ENCODE measurements at regions not wholly inside any gene's neighbourhood (a gene's known extent, or its start where the extent isn't known, plus 50 kb on each side); places are given as distances from the start of the nearest gene placed in this dataset.
"Not testable (repeated sequence)": the region's sequence is repeated elsewhere in the genome, so short reads cannot be mapped to it uniquely, and the experiment has no call there.

DNA sequence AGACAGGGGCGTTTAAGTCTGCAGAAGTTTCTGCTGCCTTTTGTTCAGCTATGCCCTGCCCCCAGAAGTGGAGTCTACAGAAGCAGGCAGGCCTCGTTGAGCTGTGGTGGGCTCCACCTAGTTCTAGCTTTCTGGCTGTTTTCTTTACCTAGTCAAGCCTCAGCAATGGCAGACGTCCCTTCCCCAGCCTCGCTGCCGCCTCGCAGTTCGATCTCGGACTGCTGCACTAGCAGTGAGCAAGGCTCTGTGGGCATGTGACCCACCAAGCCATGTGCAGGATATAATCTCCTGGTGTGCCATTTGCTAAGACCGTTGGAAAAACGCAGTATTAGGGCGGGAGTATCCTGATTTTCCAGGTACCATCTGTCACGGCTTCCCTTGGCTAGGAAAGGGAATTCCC is 742.7 kb upstream of the NRXN1 start:
- peaks cover 1 to 25% (median 12%) of the 10 kb centered on the region in 5 donors for H3K9me3 Mint-ChIP-seq
- H3K9me3 ChIP-seq (ENCODE audit: low read length); H3K27ac ChIP-seq (ENCODE audit: low read depth, low read length); H3K36me3 Mint-ChIP-seq; H3K4me1 ChIP-seq (ENCODE audit: insufficient read depth, low read length); H3K4me1 Mint-ChIP-seq; H3K27me3 ChIP-seq (ENCODE audit: insufficient read depth, low read length, poor library complexity, severe bottlenecking); CTCF ChIA-PET; POLR2A ChIA-PET; H3K4me3 ChIP-seq (ENCODE audit: low read length); H3K36me3 ChIP-seq (ENCODE audit: insufficient read depth, low read length); H3K4me3 Mint-ChIP-seq; H3K27me3 Mint-ChIP-seq; DNase-seq; H3K27ac Mint-ChIP-seq: not testable (repeated sequence)

DNA sequence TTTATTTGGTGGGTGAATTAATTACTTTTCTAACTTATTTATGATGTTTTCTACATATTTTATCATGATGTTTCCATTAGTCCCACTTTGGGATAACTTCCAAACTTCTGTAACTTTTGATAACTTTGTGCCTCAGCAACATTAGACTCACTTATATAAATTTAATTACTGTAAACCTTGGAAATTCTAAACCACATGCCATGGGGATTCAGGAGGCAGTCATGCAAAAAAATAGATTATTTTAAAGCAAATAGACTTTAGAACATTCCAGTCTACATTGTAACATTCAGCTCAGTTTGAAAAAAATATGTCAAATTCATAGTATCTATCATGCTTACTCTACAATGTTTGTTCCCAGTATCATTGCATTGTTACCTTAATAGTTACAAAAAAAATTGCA is 728.5 kb upstream of the NRXN1 start:
- peaks cover 0 to 31% (median 0%) of the 10 kb centered on the region in 5 donors for H3K9me3 Mint-ChIP-seq
- H3K36me3 Mint-ChIP-seq, result no peaks in the 10 kb centered on the region
- no peak overlapping the region for H3K27ac Mint-ChIP-seq
- no peaks in the 10 kb centered on the region for H3K9me3 ChIP-seq (ENCODE audit: low read length)
- H3K4me3 Mint-ChIP-seq, result no peak overlapping the region
- H3K27me3 Mint-ChIP-seq, result no peaks in the 10 kb centered on the region
- POLR2A ChIA-PET, result no interaction called here
- CTCF ChIA-PET, result no interaction called here
- no peaks in the 10 kb centered on the region for H3K36me3 ChIP-seq (ENCODE audit: insufficient read depth, low read length)
- H3K4me1 ChIP-seq (ENCODE audit: insufficient read depth, low read length), result no peaks in the 10 kb centered on the region
- H3K4me1 Mint-ChIP-seq, result no peaks in the 10 kb centered on the region
- no peaks in the 10 kb centered on the region for H3K27me3 ChIP-seq (ENCODE audit: insufficient read depth, low read length, poor library complexity, severe bottlenecking)
- H3K27ac ChIP-seq (ENCODE audit: low read depth, low read length), result no peak overlapping the region
- no peak overlapping the region for H3K4me3 ChIP-seq (ENCODE audit: low read length)
- DNase-seq, result no peak

DNA sequence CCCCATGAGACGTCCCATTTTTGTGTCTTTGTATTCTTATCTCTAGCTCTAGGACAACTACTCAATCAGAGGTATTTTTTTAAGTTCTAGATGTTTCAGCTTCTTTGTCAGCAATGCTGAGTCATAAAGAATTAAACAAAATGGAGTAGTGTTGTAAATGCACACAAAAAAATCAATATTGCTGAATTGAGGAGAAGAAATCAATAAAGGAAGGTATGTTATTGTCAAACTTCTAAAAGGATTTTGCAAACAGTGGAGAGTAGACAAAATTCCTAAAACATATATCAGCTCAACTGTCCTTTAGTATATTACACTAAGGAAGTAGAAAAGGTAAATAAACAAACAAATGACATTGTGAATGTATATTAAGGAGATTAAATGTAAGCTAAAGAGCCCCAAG is 726.1 kb upstream of the NRXN1 start:
- no peaks in the 10 kb centered on the region for H3K27me3 Mint-ChIP-seq
- H3K36me3 ChIP-seq (ENCODE audit: insufficient read depth, low read length), result no peaks in the 10 kb centered on the region
- ChIA-PET POLR2A (no interaction called here), CTCF (no interaction called here)
- no peak overlapping the region for H3K27ac Mint-ChIP-seq
- H3K4me3 ChIP-seq (ENCODE audit: low read length), result no peak overlapping the region
- H3K27me3 ChIP-seq (ENCODE audit: insufficient read depth, low read length, poor library complexity, severe bottlenecking), result no peaks in the 10 kb centered on the region
- H3K27ac ChIP-seq (ENCODE audit: low read depth, low read length), result no peak overlapping the region
- DNase-seq, result no peak
- no peaks in the 10 kb centered on the region for H3K36me3 Mint-ChIP-seq
- no peaks in the 10 kb centered on the region for H3K9me3 ChIP-seq (ENCODE audit: low read length)
- H3K4me1 ChIP-seq (ENCODE audit: insufficient read depth, low read length), result no peaks in the 10 kb centered on the region
- H3K4me3 Mint-ChIP-seq, result no peak overlapping the region
- peaks cover 0 to 15% (median 3%) of the 10 kb centered on the region in 5 donors for H3K9me3 Mint-ChIP-seq
- H3K4me1 Mint-ChIP-seq, result no peaks in the 10 kb centered on the region

DNA sequence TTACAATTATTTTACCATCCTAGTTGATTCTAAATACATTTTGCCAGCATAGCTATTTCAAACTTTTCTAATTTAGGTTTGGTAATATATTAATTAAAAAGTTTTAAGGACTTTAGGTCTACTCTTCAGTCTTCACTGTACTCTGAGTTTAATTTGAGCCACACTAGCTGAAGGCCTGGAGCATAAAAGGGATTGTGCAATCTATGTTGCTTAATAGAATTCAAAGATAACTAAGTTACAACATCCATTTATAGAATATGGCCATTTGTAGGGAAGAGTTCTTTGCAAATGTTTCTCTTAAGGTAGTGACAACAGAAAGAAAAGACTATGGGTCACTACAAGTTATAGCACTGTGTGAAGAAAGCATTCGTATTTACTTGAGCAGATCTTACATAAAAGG is 702.2 kb upstream of the NRXN1 start:
- Mint-ChIP-seq H3K4me3 (no peak overlapping the region), H3K27ac (no peak overlapping the region), H3K27me3 (no peaks in the 10 kb centered on the region), H3K36me3 (no peaks in the 10 kb centered on the region), H3K9me3 (peaks cover 0 to 24% (median 7%) of the 10 kb centered on the region in 5 donors), H3K4me1 (no peaks in the 10 kb centered on the region)
- H3K9me3 ChIP-seq (ENCODE audit: low read length), result no peaks in the 10 kb centered on the region
- H3K4me1 ChIP-seq (ENCODE audit: insufficient read depth, low read length), result no peaks in the 10 kb centered on the region
- H3K4me3 ChIP-seq (ENCODE audit: low read length), result no peak overlapping the region
- CTCF ChIA-PET, result no interaction called here
- H3K27ac ChIP-seq (ENCODE audit: low read depth, low read length), result no peak overlapping the region
- H3K27me3 ChIP-seq (ENCODE audit: insufficient read depth, low read length, poor library complexity, severe bottlenecking), result no peaks in the 10 kb centered on the region
- POLR2A ChIA-PET, result no interaction called here
- no peaks in the 10 kb centered on the region for H3K36me3 ChIP-seq (ENCODE audit: insufficient read depth, low read length)
- DNase-seq, result no peak

DNA sequence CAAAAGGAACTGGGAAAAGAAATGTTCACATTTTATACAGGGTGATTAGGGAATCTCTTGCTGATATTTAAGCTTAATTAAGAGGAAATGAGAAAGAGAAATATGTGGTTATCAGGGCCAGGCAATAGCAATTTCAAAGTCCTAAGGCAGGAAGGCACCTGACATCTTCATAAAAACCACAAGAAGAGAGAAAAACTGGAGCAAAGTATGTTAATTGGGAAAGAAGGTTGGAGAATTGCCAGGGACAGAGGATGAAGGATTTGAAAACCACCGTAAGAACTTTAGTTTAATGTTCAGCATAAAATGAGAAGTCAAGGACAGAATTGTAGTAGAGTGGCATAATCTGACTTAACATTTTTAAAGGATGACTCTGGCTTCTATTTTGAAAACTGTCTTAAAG is 691.8 kb upstream of the NRXN1 start:
- H3K27me3 Mint-ChIP-seq, result no peaks in the 10 kb centered on the region
- H3K9me3 Mint-ChIP-seq, result peaks cover 2 to 48% (median 9%) of the 10 kb centered on the region in 5 donors
- H3K4me1 Mint-ChIP-seq, result no peaks in the 10 kb centered on the region

DNA sequence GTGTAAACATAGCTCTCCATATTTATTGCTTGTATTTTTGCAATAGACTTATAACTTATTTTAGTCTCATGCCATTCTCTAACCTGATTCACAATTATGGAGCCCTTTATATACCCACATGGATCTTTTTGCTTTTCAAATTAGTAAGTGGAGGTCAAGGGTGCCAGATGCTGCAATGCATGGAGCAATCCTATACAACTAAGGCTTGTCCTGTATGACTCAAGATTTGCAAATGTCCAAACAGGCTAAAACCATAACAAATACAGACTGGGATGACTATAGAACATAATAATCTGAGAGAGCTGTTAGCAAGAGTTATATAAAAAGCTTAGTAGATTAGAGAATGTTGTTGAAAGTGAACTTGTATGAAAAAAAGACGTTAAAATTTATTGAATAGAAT is 690.4 kb upstream of the NRXN1 start:
- no peaks in the 10 kb centered on the region for H3K36me3 ChIP-seq (ENCODE audit: insufficient read depth, low read length)
- H3K4me3 Mint-ChIP-seq, result no peak overlapping the region
- no peaks in the 10 kb centered on the region for H3K27me3 Mint-ChIP-seq
- POLR2A ChIA-PET, result no interaction called here
- H3K36me3 Mint-ChIP-seq, result no peaks in the 10 kb centered on the region
- H3K4me1 ChIP-seq (ENCODE audit: insufficient read depth, low read length), result no peaks in the 10 kb centered on the region
- CTCF ChIA-PET, result no interaction called here
- no peak overlapping the region for H3K4me3 ChIP-seq (ENCODE audit: low read length)
- no peaks in the 10 kb centered on the region for H3K27me3 ChIP-seq (ENCODE audit: insufficient read depth, low read length, poor library complexity, severe bottlenecking)
- no peak overlapping the region for H3K27ac ChIP-seq (ENCODE audit: low read depth, low read length)
- peaks cover 2 to 53% (median 9%) of the 10 kb centered on the region in 5 donors for H3K9me3 Mint-ChIP-seq
- DNase-seq, result no peak
- H3K27ac Mint-ChIP-seq, result no peak overlapping the region
- no peaks in the 10 kb centered on the region for H3K4me1 Mint-ChIP-seq
- no peaks in the 10 kb centered on the region for H3K9me3 ChIP-seq (ENCODE audit: low read length)

More for the DNA sequence above, 691.8 kb upstream of the NRXN1 start:
- ChIA-PET POLR2A (no interaction called here), CTCF (no interaction called here)
- no peaks in the 10 kb centered on the region for H3K36me3 ChIP-seq (ENCODE audit: insufficient read depth, low read length)
- H3K36me3 Mint-ChIP-seq, result no peaks in the 10 kb centered on the region
- no peaks in the 10 kb centered on the region for H3K9me3 ChIP-seq (ENCODE audit: low read length)
- no peak for DNase-seq
- H3K27ac ChIP-seq (ENCODE audit: low read depth, low read length), result no peak overlapping the region
- H3K27ac Mint-ChIP-seq, result no peak overlapping the region
- H3K27me3 ChIP-seq (ENCODE audit: insufficient read depth, low read length, poor library complexity, severe bottlenecking), result no peaks in the 10 kb centered on the region
- H3K4me1 ChIP-seq (ENCODE audit: insufficient read depth, low read length), result no peaks in the 10 kb centered on the region
- H3K4me3 ChIP-seq (ENCODE audit: low read length), result no peak overlapping the region
- H3K4me3 Mint-ChIP-seq, result no peak overlapping the region

DNA sequence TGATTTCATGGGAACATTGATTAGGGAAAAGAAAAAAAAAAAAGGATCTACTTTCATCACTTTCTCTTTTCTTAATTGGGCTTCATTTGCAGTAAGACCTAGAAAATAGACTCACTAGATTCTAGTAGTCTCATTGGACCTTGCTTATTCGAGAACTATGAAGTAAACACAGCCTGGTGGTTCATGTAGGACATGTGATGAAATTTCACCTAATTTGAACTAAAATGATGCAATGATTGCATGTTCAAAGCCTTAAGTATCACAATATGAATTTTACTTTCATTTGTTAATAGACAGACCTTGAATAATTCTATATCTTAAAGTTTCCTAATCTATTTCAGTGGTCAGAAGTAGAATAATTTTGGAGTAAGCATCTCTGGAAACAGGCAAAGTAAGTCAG is 688.9 kb upstream of the NRXN1 start:
- Mint-ChIP-seq H3K4me3 (no peak overlapping the region), H3K36me3 (no peaks in the 10 kb centered on the region), H3K27me3 (no peaks in the 10 kb centered on the region), H3K4me1 (no peaks in the 10 kb centered on the region), H3K9me3 (peaks cover 2 to 60% (median 9%) of the 10 kb centered on the region in 5 donors), H3K27ac (no peak overlapping the region)
- no peak for DNase-seq
- POLR2A ChIA-PET, result no interaction called here
- no peaks in the 10 kb centered on the region for H3K9me3 ChIP-seq (ENCODE audit: low read length)
- no peaks in the 10 kb centered on the region for H3K4me1 ChIP-seq (ENCODE audit: insufficient read depth, low read length)
- H3K4me3 ChIP-seq (ENCODE audit: low read length), result no peak overlapping the region
- H3K27ac ChIP-seq (ENCODE audit: low read depth, low read length), result no peak overlapping the region
- H3K27me3 ChIP-seq (ENCODE audit: insufficient read depth, low read length, poor library complexity, severe bottlenecking), result no peaks in the 10 kb centered on the region
- H3K36me3 ChIP-seq (ENCODE audit: insufficient read depth, low read length), result no peaks in the 10 kb centered on the region
- CTCF ChIA-PET, result no interaction called here

DNA sequence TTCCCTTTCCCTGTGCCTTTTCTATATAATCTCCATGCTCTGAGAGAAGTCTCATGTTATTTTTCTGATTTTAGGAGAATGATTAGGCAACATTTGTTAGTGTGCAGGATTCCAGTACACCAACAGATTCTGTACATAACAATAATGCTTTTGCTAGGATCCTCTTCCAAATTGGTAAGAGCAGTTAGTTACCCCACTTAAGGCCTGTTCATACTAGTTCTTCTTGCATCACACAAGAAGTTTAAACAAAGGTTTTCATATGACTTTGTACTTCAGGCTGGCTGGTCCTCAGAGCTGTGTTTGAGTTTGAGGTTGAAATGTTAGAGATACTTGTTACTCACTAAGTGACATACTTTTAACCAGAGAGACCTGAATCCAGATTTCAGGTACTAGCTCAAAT is 686.9 kb upstream of the NRXN1 start:
- H3K36me3 ChIP-seq (ENCODE audit: insufficient read depth, low read length), result no peaks in the 10 kb centered on the region
- Mint-ChIP-seq H3K4me1 (no peaks in the 10 kb centered on the region), H3K9me3 (peaks cover 0 to 61% (median 15%) of the 10 kb centered on the region in 5 donors), H3K27me3 (no peaks in the 10 kb centered on the region), H3K4me3 (no peak overlapping the region), H3K36me3 (no peaks in the 10 kb centered on the region), H3K27ac (no peak overlapping the region)
- H3K4me3 ChIP-seq (ENCODE audit: low read length), result no peak overlapping the region
- CTCF ChIA-PET, result no interaction called here
- DNase-seq, result no peak
- H3K9me3 ChIP-seq (ENCODE audit: low read length), result no peaks in the 10 kb centered on the region
- H3K27me3 ChIP-seq (ENCODE audit: insufficient read depth, low read length, poor library complexity, severe bottlenecking), result no peaks in the 10 kb centered on the region
- POLR2A ChIA-PET, result no interaction called here
- no peak overlapping the region for H3K27ac ChIP-seq (ENCODE audit: low read depth, low read length)
- H3K4me1 ChIP-seq (ENCODE audit: insufficient read depth, low read length), result no peaks in the 10 kb centered on the region

DNA sequence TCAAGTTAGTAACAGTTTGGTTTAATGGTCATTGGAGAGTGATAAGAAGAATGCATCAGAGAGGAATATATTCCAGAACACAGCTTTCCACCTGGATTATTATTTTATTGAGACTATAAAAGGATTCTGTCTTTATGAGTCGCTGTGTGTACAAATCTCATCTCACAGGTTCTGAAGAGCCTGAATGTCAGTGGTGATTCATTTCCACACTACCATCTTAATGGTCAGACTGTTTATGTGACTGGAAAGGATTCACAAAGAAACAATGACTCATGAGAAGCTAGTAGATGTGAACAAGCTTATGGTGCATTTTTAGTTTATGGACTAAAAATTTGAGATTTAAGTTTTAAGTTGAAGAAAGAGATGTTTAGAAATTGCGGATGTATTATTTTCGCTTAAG is 685.4 kb upstream of the NRXN1 start:
- no peaks in the 10 kb centered on the region for H3K4me1 Mint-ChIP-seq
- no peak overlapping the region for H3K27ac Mint-ChIP-seq
- no peak overlapping the region for H3K27ac ChIP-seq (ENCODE audit: low read depth, low read length)
- DNase-seq, result no peak
- H3K27me3 Mint-ChIP-seq, result no peaks in the 10 kb centered on the region
- CTCF ChIA-PET, result no interaction called here
- peaks cover 4 to 61% (median 18%) of the 10 kb centered on the region in 5 donors for H3K9me3 Mint-ChIP-seq
- H3K36me3 ChIP-seq (ENCODE audit: insufficient read depth, low read length), result no peaks in the 10 kb centered on the region
- no peaks in the 10 kb centered on the region for H3K9me3 ChIP-seq (ENCODE audit: low read length)
- H3K4me3 Mint-ChIP-seq, result no peak overlapping the region
- H3K27me3 ChIP-seq (ENCODE audit: insufficient read depth, low read length, poor library complexity, severe bottlenecking), result no peaks in the 10 kb centered on the region
- no peaks in the 10 kb centered on the region for H3K4me1 ChIP-seq (ENCODE audit: insufficient read depth, low read length)
- H3K4me3 ChIP-seq (ENCODE audit: low read length), result no peak overlapping the region
- no peaks in the 10 kb centered on the region for H3K36me3 Mint-ChIP-seq
- POLR2A ChIA-PET, result no interaction called here

All from CD8-positive, alpha-beta memory T cell (primary cell).